ENCODE measurements at regions not wholly inside any gene's neighbourhood (a gene's known extent, or its start where the extent isn't known, plus 50 kb on each side); places are given as distances from the start of the nearest gene placed in this dataset.

GRCh38 chr10:118506671-118507590, 88.5 kb downstream of the PRLHR start:
- no peak for TF ChIP-seq CTCF (IDR thresholded peaks at IDR 0.05)
- no peak for TF ChIP-seq POLR2A (IDR thresholded peaks at IDR 0.05)
- no peak for TF ChIP-seq POLR2AphosphoS5 (IDR thresholded peaks at IDR 0.05)
- Histone ChIP-seq H3K27me3 (replicated peaks; ENCODE audit: insufficient read depth) (no peaks in the 10 kb centered on the region), H3K4me3 (no peak overlapping the region), H3K9me3 (no peaks in the 10 kb centered on the region), H3K36me3 (no peaks in the 10 kb centered on the region), H3K4me1 (replicated peaks) (no peaks in the 10 kb centered on the region), H3K27ac (no peak overlapping the region)
- no peak for DNase-seq (ENCODE audit: low spot score)
- WGBS, result 87% methylated on average over 7 of the region's 7 CpGs
- intact Hi-C loops (cut with DNase I), result no loop called here

- DNase-seq (ENCODE audit: low spot score), result no peak
- Histone ChIP-seq H3K27ac (no peak overlapping the region), H3K4me3 (no peak overlapping the region), H3K27me3 (replicated peaks; ENCODE audit: insufficient read depth) (no peaks in the 10 kb centered on the region), H3K4me1 (replicated peaks) (no peaks in the 10 kb centered on the region), H3K9me3 (no peaks in the 10 kb centered on the region), H3K36me3 (no peaks in the 10 kb centered on the region)
- intact Hi-C loops (cut with DNase I), result no loop called here
- TF ChIP-seq POLR2A (IDR thresholded peaks at IDR 0.05) (no peak), CTCF (IDR thresholded peaks at IDR 0.05) (no peak), POLR2AphosphoS5 (IDR thresholded peaks at IDR 0.05) (no peak)
- 85% methylated on average over 3 of the region's 3 CpGs for WGBS
These were observed 90.1 kb downstream of the PRLHR start for GRCh38 chr10:118505363-118505762.

DNA sequence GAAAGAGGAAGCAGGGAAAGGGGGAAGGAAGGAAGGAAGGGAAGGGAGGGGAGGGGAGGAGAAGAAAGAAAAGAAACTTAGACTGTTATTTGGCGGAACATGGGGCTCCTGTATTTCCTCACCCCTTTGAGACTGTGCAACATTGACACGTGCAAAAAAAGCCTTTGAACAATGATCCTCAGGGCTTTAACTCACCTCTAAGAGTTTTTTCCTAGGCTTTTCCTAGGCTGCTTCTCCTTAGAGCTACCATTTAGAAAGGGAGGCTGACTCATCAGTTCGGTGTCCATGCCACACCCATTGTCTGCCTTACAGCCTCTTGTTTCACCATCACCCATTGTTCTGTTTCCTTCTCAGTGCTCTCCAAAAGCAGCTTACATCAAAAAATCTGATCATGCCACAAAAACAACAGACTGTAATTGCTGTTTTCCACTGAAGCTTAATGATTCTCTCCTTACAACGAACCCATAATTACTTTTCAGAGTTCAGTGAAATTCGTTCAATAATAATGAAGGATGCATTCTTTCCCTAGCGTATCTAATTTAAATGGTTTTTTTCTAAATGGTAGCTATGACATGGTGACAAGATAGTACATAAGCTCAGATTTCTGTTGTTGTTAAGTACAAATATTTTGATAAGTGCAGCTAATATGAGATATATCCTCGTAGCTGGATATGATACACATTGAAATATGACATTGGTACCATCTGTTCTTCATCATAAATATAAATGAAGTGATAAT, 90.8 kb downstream of the PRLHR start:
- no peak for DNase-seq (ENCODE audit: low spot score)
- TF ChIP-seq CTCF (IDR thresholded peaks at IDR 0.05) (no peak), POLR2A (IDR thresholded peaks at IDR 0.05) (no peak), POLR2AphosphoS5 (IDR thresholded peaks at IDR 0.05) (no peak)
- Histone ChIP-seq H3K4me1 (replicated peaks) (no peaks in the 10 kb centered on the region), H3K4me3 (no peak overlapping the region), H3K27ac (no peak overlapping the region), H3K9me3 (no peaks in the 10 kb centered on the region), H3K27me3 (replicated peaks; ENCODE audit: insufficient read depth) (no peaks in the 10 kb centered on the region), H3K36me3 (no peaks in the 10 kb centered on the region)
- intact Hi-C loops (cut with DNase I), result no loop called here
- 62% methylated on average over 7 of the region's 7 CpGs for WGBS

- no peaks in the 10 kb centered on the region for H3K4me1 ChIP-seq (replicated peaks)
- no peak overlapping the region for H3K27ac ChIP-seq
- intact Hi-C loops (cut with DNase I), result no loop called here
- WGBS, result 88% methylated on average over 1 of the region's 1 CpG
- no peak overlapping the region for H3K4me3 ChIP-seq
- H3K36me3 ChIP-seq, result no peaks in the 10 kb centered on the region
- TF ChIP-seq POLR2AphosphoS5 (IDR thresholded peaks at IDR 0.05), result no peak
- TF ChIP-seq CTCF (IDR thresholded peaks at IDR 0.05), result no peak
- H3K9me3 ChIP-seq, result no peaks in the 10 kb centered on the region
- no peaks in the 10 kb centered on the region for H3K27me3 ChIP-seq (replicated peaks; ENCODE audit: insufficient read depth)
- DNase-seq (ENCODE audit: low spot score), result no peak
These were observed 91.4 kb downstream of the PRLHR start for GRCh38 chr10:118504044-118504443.

Measured in prostate gland (tissue), 2 donors.